ENCODE measurements at regions not wholly inside any gene's neighbourhood (a gene's known extent, or its start where the extent isn't known, plus 50 kb on each side); places are given as distances from the start of the nearest gene placed in this dataset.

DNA sequence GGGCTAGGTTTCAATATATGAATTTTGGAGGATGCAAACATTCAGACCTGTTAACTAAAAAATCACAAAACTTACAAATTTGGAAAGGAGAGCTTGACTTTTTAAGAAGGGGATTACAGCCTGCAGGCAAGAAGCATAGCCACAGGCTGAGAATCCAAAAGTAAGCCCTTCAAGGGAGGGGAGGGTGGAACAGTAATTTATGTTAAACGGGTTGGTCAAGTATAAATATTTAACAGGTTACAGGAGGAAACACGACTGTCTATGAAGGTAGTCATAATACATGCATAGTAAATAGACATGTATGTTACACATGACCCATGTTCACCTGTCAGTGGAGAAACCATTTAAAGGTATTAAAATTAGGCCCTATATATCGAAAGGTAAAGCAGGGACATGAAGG, 261.1 kb upstream of the RGS18 start:
- 0% methylated on average over 3 of the region's 3 CpGs for WGBS (ENCODE audit: low lambda C conversion rate)
- FAIRE-seq, result no peak

DNA sequence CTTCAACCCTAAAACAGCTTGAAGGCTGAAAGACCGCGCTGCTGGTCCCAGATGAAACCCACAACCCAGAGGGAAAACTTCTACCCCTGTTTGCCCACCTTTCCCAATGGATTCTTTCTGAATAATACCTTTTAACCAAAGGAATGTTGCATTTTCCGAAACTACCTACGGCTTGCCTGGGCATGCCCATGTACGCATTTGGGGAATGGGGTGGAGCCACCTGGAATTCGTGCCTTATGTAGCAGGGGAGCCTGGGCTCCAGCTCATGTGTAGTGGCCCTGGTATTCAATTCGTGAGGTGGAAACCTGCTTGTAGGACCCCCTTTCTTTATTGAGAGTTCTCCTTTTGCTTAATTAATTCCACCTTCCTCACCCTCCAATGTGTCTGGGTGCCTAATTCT, 256.6 kb upstream of the RGS18 start:
- in situ Hi-C loops (cut with HindIII; ENCODE audit: extremely low pct_ligation_motif_present, low pct_unique_long_range_greater_than_20kb), result no loop called here
- POLR2A ChIA-PET, result no interaction called here
- Histone ChIP-seq H3K9me3 (ENCODE audit: low read length) (no peaks in the 10 kb centered on the region), H3K27ac (ENCODE audit: extremely low read length, insufficient read depth, low read length) (no peak overlapping the region), H2AFZ (ENCODE audit: low read length) (peak overlapping the region; percentile 27), H3K9ac (ENCODE audit: insufficient read depth, low read depth, low read length) (no peak overlapping the region), H3K4me2 (ENCODE audit: low read depth, low read length) (no peak overlapping the region), H3K36me3 (replicated peaks in 1 of 2; ENCODE audit: control insufficient read depth in 1 of 2, insufficient read depth in 2 of 2, low read length in 2 of 2) (no peaks in the 10 kb centered on the region), H3K4me1 (ENCODE audit: insufficient read depth, low read length) (no peaks in the 10 kb centered on the region), H4K20me1 (ENCODE audit: insufficient read depth, low read length) (no peaks in the 10 kb centered on the region), H3K4me3 (replicated peaks in 1 of 3; ENCODE audit: insufficient read depth in 1 of 3, low read depth in 2 of 3, low read length in 3 of 3) (no peak overlapping the region), H3K79me2 (ENCODE audit: insufficient read depth, low read length) (no peaks in the 10 kb centered on the region), H3K27me3 (ENCODE audit: control insufficient read depth in 1 of 2, insufficient read depth in 2 of 2, low read length in 2 of 2) (no peaks in the 10 kb centered on the region)
- BruUV-seq (replicated peaks), result no TSS peak
- CTCF ChIA-PET (ENCODE audit: low intra/inter-chr PET ratio, low total read pairs), result no interaction called here
- WGBS (ENCODE audit: low lambda C conversion rate), result 45% methylated on average over 7 of the region's 7 CpGs
- FAIRE-seq (no peak), DNase-seq (ENCODE audit: low spot score) (no peak), ATAC-seq (no peak)
- intact Hi-C loops (cut with micrococcal nuclease; ENCODE audit: unreplicated experiment), result no loop called here
- TF ChIP-seq KAT7 (CRISPR knock-in tag; IDR thresholded peaks at IDR 0.05; ENCODE audit: borderline replicate concordance) (no peak), HOXA5 (CRISPR knock-in tag; IDR thresholded peaks at IDR 0.05) (no peak), ZNF777 (CRISPR knock-in tag; IDR thresholded peaks at IDR 0.05) (no peak), TCF12 (IDR thresholded peaks at IDR 0.05) (no peak), TCF12 (CRISPR knock-in tag; IDR thresholded peaks at IDR 0.05) (no peak), NFRKB (IDR thresholded peaks at IDR 0.05) (no peak), HNRNPLL (IDR thresholded peaks at IDR 0.05; ENCODE audit: low read depth, low read length, poor library complexity, severe bottlenecking) (no peak), ZBTB42 (CRISPR knock-in tag; IDR thresholded peaks at IDR 0.05) (no peak), EEA1 (CRISPR knock-in tag; IDR thresholded peaks at IDR 0.05; ENCODE audit: borderline replicate concordance) (no peak), ZNF331 (CRISPR knock-in tag; IDR thresholded peaks at IDR 0.05) (no peak)
- TF ChIP-seq, protein P1, sequence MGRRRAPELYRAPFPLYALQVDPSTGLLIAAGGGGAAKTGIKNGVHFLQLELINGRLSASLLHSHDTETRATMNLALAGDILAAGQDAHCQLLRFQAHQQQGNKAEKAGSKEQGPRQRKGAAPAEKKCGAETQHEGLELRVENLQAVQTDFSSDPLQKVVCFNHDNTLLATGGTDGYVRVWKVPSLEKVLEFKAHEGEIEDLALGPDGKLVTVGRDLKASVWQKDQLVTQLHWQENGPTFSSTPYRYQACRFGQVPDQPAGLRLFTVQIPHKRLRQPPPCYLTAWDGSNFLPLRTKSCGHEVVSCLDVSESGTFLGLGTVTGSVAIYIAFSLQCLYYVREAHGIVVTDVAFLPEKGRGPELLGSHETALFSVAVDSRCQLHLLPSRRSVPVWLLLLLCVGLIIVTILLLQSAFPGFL (CRISPR knock-in tag; IDR thresholded peaks at IDR 0.05), result no peak
- TF ChIP-seq, protein P2, sequence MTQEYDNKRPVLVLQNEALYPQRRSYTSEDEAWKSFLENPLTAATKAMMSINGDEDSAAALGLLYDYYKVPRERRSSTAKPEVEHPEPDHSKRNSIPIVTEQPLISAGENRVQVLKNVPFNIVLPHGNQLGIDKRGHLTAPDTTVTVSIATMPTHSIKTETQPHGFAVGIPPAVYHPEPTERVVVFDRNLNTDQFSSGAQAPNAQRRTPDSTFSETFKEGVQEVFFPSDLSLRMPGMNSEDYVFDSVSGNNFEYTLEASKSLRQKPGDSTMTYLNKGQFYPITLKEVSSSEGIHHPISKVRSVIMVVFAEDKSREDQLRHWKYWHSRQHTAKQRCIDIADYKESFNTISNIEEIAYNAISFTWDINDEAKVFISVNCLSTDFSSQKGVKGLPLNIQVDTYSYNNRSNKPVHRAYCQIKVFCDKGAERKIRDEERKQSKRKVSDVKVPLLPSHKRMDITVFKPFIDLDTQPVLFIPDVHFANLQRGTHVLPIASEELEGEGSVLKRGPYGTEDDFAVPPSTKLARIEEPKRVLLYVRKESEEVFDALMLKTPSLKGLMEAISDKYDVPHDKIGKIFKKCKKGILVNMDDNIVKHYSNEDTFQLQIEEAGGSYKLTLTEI (CRISPR knock-in tag; conservative IDR thresholded peaks at IDR 0.05), result no peak

More for the DNA sequence above, 261.1 kb upstream of the RGS18 start:
- Histone ChIP-seq H3K9ac (ENCODE audit: insufficient read depth, low read depth, low read length) (no peak overlapping the region), H3K9me3 (ENCODE audit: low read length) (no peaks in the 10 kb centered on the region), H3K27me3 (ENCODE audit: control insufficient read depth in 1 of 2, insufficient read depth in 2 of 2, low read length in 2 of 2) (no peaks in the 10 kb centered on the region), H3K27ac (ENCODE audit: extremely low read length, insufficient read depth, low read length) (no peak overlapping the region), H4K20me1 (ENCODE audit: insufficient read depth, low read length) (no peaks in the 10 kb centered on the region), H3K4me1 (ENCODE audit: insufficient read depth, low read length) (no peaks in the 10 kb centered on the region), H3K4me3 (replicated peaks in 1 of 3; ENCODE audit: insufficient read depth in 1 of 3, low read depth in 2 of 3, low read length in 3 of 3) (no peak overlapping the region), H3K4me2 (ENCODE audit: low read depth, low read length) (no peak overlapping the region), H3K79me2 (ENCODE audit: insufficient read depth, low read length) (no peaks in the 10 kb centered on the region), H2AFZ (ENCODE audit: low read length) (no peak overlapping the region), H3K36me3 (replicated peaks in 1 of 2; ENCODE audit: control insufficient read depth in 1 of 2, insufficient read depth in 2 of 2, low read length in 2 of 2) (no peaks in the 10 kb centered on the region)
- no peak for ATAC-seq
- ChIA-PET CTCF (ENCODE audit: low intra/inter-chr PET ratio, low total read pairs) (no interaction called here), POLR2A (no interaction called here)
- in situ Hi-C loops (cut with HindIII; ENCODE audit: extremely low pct_ligation_motif_present, low pct_unique_long_range_greater_than_20kb), result no loop called here
- BruUV-seq (replicated peaks), result no TSS peak
- no peak for TF ChIP-seq ZNF775 (CRISPR knock-in tag; IDR thresholded peaks at IDR 0.05; ENCODE audit: borderline replicate concordance)
- no peak for TF ChIP-seq TCF12 (IDR thresholded peaks at IDR 0.05)
- TF ChIP-seq TCF12 (CRISPR knock-in tag; IDR thresholded peaks at IDR 0.05), result no peak
- no peak for TF ChIP-seq POGZ (CRISPR knock-in tag; IDR thresholded peaks at IDR 0.05)
- no peak for TF ChIP-seq ZNF143 (CRISPR knock-in tag; IDR thresholded peaks at IDR 0.05)
- no peak for TF ChIP-seq GATA4 (IDR thresholded peaks at IDR 0.05; ENCODE audit: borderline replicate concordance, low read depth)
- no peak for TF ChIP-seq ZNF782 (CRISPR knock-in tag; IDR thresholded peaks at IDR 0.05; ENCODE audit: borderline replicate concordance)
- no peak for TF ChIP-seq ZNF431 (CRISPR knock-in tag; IDR thresholded peaks at IDR 0.05; ENCODE audit: borderline replicate concordance, low read depth)
- TF ChIP-seq ZNF24 (IDR thresholded peaks at IDR 0.05), result no peak
- no peak for TF ChIP-seq ZNF615 (CRISPR knock-in tag; IDR thresholded peaks at IDR 0.05; ENCODE audit: borderline replicate concordance)
- no peak for TF ChIP-seq TSC22D2 (CRISPR knock-in tag; IDR thresholded peaks at IDR 0.05; ENCODE audit: borderline replicate concordance)
- no peak for TF ChIP-seq ZNF660 (CRISPR knock-in tag; IDR thresholded peaks at IDR 0.05; ENCODE audit: borderline replicate concordance, low read depth)
- TF ChIP-seq ZNF430 (CRISPR knock-in tag; IDR thresholded peaks at IDR 0.05), result no peak
- no peak for TF ChIP-seq SRSF9 (IDR thresholded peaks at IDR 0.05; ENCODE audit: borderline replicate concordance, insufficient read depth, low read depth, low read length, poor library complexity, severe bottlenecking)
- TF ChIP-seq, protein P3, sequence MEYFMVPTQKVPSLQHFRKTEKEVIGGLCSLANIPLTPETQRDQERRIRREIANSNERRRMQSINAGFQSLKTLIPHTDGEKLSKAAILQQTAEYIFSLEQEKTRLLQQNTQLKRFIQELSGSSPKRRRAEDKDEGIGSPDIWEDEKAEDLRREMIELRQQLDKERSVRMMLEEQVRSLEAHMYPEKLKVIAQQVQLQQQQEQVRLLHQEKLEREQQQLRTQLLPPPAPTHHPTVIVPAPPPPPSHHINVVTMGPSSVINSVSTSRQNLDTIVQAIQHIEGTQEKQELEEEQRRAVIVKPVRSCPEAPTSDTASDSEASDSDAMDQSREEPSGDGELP (IDR thresholded peaks at IDR 0.05; ENCODE audit: borderline replicate concordance, low read depth), result no peak
- DNase-seq (ENCODE audit: low spot score), result no peak
- intact Hi-C loops (cut with micrococcal nuclease; ENCODE audit: unreplicated experiment), result no loop called here

Measured in HepG2 (cell line).